ENCODE measurements at regions not wholly inside any gene's neighbourhood (a gene's known extent, or its start where the extent isn't known, plus 50 kb on each side); places are given as distances from the start of the nearest gene placed in this dataset.

GRCh38 chr2:128578406-128579390 is 260.0 kb upstream of the HS6ST1 start:
- no peak overlapping the region for H3K9ac ChIP-seq (ENCODE audit: low read depth in 1 of 2, low read length in 2 of 2)
- no peaks in the 10 kb centered on the region for H3K27me3 ChIP-seq (ENCODE audit: control insufficient read depth in 4 of 4, insufficient read depth in 4 of 4, low read length in 3 of 4)
- H3K4me1 ChIP-seq (ENCODE audit: control insufficient read depth in 4 of 4, insufficient read depth in 4 of 4, low read length in 3 of 4): peaks cover 0 to 2% (median 0%) of the 10 kb centered on the region in 4 donors
- no peaks in the 10 kb centered on the region for H3K9me3 ChIP-seq (ENCODE audit: control insufficient read depth in 4 of 4, low read length in 3 of 4)
- DNase-seq (ENCODE audit: low spot score): no peak
- H3K4me3 ChIP-seq (ENCODE audit: low read depth in 1 of 3, low read length in 3 of 3): no peak overlapping the region
- H3K36me3 ChIP-seq (ENCODE audit: control insufficient read depth in 4 of 4, insufficient read depth in 3 of 4, low read depth in 1 of 4, low read length in 3 of 4): no peaks in the 10 kb centered on the region
- WGBS: 73% methylated on average over 10 of the region's 10 CpGs
- H3K27ac ChIP-seq (ENCODE audit: low read depth in 1 of 2, low read length in 2 of 2): no peak overlapping the region
- TF ChIP-seq MAX (IDR thresholded peaks at IDR 0.05): no peak
- no peak for TF ChIP-seq ZBTB33 (IDR thresholded peaks at IDR 0.05)
- TF ChIP-seq GABPA (IDR thresholded peaks at IDR 0.05 in 1 of 2, conservative IDR thresholded peaks at IDR 0.05 in 1 of 2): no peak
- TF ChIP-seq JUND (IDR thresholded peaks at IDR 0.05): no peak
- no peak for TF ChIP-seq YY1 (IDR thresholded peaks at IDR 0.05)
- no peak for TF ChIP-seq FOXA1 (IDR thresholded peaks at IDR 0.05)
- TF ChIP-seq, protein P1, sequence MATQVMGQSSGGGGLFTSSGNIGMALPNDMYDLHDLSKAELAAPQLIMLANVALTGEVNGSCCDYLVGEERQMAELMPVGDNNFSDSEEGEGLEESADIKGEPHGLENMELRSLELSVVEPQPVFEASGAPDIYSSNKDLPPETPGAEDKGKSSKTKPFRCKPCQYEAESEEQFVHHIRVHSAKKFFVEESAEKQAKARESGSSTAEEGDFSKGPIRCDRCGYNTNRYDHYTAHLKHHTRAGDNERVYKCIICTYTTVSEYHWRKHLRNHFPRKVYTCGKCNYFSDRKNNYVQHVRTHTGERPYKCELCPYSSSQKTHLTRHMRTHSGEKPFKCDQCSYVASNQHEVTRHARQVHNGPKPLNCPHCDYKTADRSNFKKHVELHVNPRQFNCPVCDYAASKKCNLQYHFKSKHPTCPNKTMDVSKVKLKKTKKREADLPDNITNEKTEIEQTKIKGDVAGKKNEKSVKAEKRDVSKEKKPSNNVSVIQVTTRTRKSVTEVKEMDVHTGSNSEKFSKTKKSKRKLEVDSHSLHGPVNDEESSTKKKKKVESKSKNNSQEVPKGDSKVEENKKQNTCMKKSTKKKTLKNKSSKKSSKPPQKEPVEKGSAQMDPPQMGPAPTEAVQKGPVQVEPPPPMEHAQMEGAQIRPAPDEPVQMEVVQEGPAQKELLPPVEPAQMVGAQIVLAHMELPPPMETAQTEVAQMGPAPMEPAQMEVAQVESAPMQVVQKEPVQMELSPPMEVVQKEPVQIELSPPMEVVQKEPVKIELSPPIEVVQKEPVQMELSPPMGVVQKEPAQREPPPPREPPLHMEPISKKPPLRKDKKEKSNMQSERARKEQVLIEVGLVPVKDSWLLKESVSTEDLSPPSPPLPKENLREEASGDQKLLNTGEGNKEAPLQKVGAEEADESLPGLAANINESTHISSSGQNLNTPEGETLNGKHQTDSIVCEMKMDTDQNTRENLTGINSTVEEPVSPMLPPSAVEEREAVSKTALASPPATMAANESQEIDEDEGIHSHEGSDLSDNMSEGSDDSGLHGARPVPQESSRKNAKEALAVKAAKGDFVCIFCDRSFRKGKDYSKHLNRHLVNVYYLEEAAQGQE (IDR thresholded peaks at IDR 0.05): no peak

DNA sequence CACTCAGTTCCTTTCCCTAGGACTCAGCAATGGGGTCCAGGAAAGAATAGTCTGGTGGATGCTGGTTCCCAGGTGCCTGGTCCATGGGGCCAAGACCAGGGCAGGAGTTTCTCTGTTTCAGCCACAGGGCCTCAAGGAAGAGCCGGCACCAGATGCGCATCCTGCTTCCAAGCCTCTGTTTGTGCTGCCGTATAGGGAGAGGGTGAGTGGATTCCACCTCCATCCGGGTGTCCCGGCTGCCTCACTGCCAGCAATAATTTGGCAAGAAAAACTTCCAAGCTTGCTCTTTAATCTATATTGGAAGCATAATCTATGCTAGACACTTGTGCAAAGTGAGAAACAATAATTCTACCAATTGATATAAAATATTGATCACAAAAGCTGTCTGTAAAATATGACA is 261.2 kb upstream of the HS6ST1 start:
- Histone ChIP-seq H3K27me3 (ENCODE audit: control insufficient read depth in 4 of 4, insufficient read depth in 4 of 4, low read length in 3 of 4) (no peaks in the 10 kb centered on the region), H3K4me1 (ENCODE audit: control insufficient read depth in 4 of 4, insufficient read depth in 4 of 4, low read length in 3 of 4) (peaks cover 0 to 2% (median 0%) of the 10 kb centered on the region in 4 donors), H3K4me3 (ENCODE audit: low read depth in 1 of 3, low read length in 3 of 3) (no peak overlapping the region), H3K9ac (ENCODE audit: low read depth in 1 of 2, low read length in 2 of 2) (no peak overlapping the region), H3K27ac (ENCODE audit: low read depth in 1 of 2, low read length in 2 of 2) (no peak overlapping the region), H3K9me3 (ENCODE audit: control insufficient read depth in 4 of 4, low read length in 3 of 4) (no peaks in the 10 kb centered on the region), H3K36me3 (ENCODE audit: control insufficient read depth in 4 of 4, insufficient read depth in 3 of 4, low read depth in 1 of 4, low read length in 3 of 4) (no peaks in the 10 kb centered on the region)
- DNase-seq (ENCODE audit: low spot score): no peak
- 88% methylated on average over 5 of the region's 5 CpGs for WGBS
- no peak for TF ChIP-seq GABPA (IDR thresholded peaks at IDR 0.05 in 1 of 2, conservative IDR thresholded peaks at IDR 0.05 in 1 of 2)
- TF ChIP-seq FOXA2 (IDR thresholded peaks at IDR 0.05): no peak
- TF ChIP-seq FOXA1 (IDR thresholded peaks at IDR 0.05): no peak
- TF ChIP-seq, protein P1 (IDR thresholded peaks at IDR 0.05): no peak
- no peak for TF ChIP-seq MAX (IDR thresholded peaks at IDR 0.05)
- TF ChIP-seq RXRA (IDR thresholded peaks at IDR 0.05): no peak
- no peak for TF ChIP-seq TAF1 (conservative IDR thresholded peaks at IDR 0.05)
- no peak for TF ChIP-seq SP1 (IDR thresholded peaks at IDR 0.05)
- TF ChIP-seq ZBTB33 (IDR thresholded peaks at IDR 0.05): no peak
- TF ChIP-seq HNF4G (IDR thresholded peaks at IDR 0.05): no peak
- TF ChIP-seq YY1 (IDR thresholded peaks at IDR 0.05): no peak
- no peak for TF ChIP-seq ATF3 (IDR thresholded peaks at IDR 0.05)
- TF ChIP-seq CTCF (IDR thresholded peaks at IDR 0.05; ENCODE audit: low read depth, low read length, missing input control): no peak
- no peak for TF ChIP-seq JUND (IDR thresholded peaks at IDR 0.05)
- TF ChIP-seq EGR1 (IDR thresholded peaks at IDR 0.05; ENCODE audit: low read depth in 2 of 2): no peak

Data from liver (tissue), 8 donors.